HUES6 (cell line): ENCODE measurements at regions not wholly inside any gene's neighbourhood (a gene's known extent, or its start where the extent isn't known, plus 50 kb on each side); places are given as distances from the start of the nearest gene placed in this dataset.

Source experiments
- H3K27ac ChIP-seq: 2 replicates; pipeline ENCODE4 v1.7.0; 2013; ENCODE audit warnings: low read depth, mild to moderate bottlenecking, low read length, inconsistent platforms
- H3K27me3 ChIP-seq: 2 replicates; pipeline ENCODE4 v1.6.1; 2013; ENCODE audit warnings: low read length; ENCODE audit not compliant: control insufficient read depth, insufficient read depth
- H3K36me3 ChIP-seq: 2 replicates; pipeline ENCODE4 v1.6.1; 2013; ENCODE audit warnings: low read length; ENCODE audit not compliant: control insufficient read depth, insufficient read depth
- H3K4me1 ChIP-seq: 2 replicates; pipeline ENCODE4 v1.6.1; 2013; ENCODE audit warnings: low read length; ENCODE audit not compliant: control insufficient read depth, insufficient read depth
- H3K4me3 ChIP-seq: 2 replicates; pipeline ENCODE4 v1.5.1; 2013; ENCODE audit warnings: low read depth, low read length
- H3K9ac ChIP-seq: one replicate; pipeline ENCODE4 v1.6.1; 2013; ENCODE audit warnings: mild to moderate bottlenecking, low read length
- H3K9me3 ChIP-seq: 2 replicates; pipeline ENCODE4 v1.6.1; 2013; ENCODE audit warnings: low read depth, low read length; ENCODE audit not compliant: control insufficient read depth, insufficient read depth

- H3K4me3 ChIP-seq = peak overlapping the region; percentile 62
- no peaks in the 10 kb centered on the region for H3K9me3 ChIP-seq
- H3K27me3 ChIP-seq = peaks cover 95% of the 10 kb centered on the region
- no peak overlapping the region for H3K27ac ChIP-seq
- H3K4me1 ChIP-seq = peaks cover 25% of the 10 kb centered on the region
- H3K36me3 ChIP-seq = no peaks in the 10 kb centered on the region
- H3K9ac ChIP-seq = no peak overlapping the region
Measured at GRCh38 chr5:77852068-77852513, 76.0 kb upstream of the TBCA start.

- peaks cover 98% of the 10 kb centered on the region for H3K27me3 ChIP-seq
- peak overlapping the region; percentile 24 for H3K9ac ChIP-seq
Measured at GRCh38 chr5:77851176-77852067, 75.3 kb upstream of the TBCA start.

GRCh38 chr5:77850536-77851175, 74.5 kb upstream of the TBCA start:
- Histone ChIP-seq H3K27me3 (peaks cover 99% of the 10 kb centered on the region), H3K4me3 (peak overlapping the region; percentile 62), H3K4me1 (peaks cover 34% of the 10 kb centered on the region)

More at GRCh38 chr5:77851176-77852067, 75.3 kb upstream of the TBCA start:
- H3K27ac ChIP-seq = no peak overlapping the region
- no peaks in the 10 kb centered on the region for H3K9me3 ChIP-seq
- peak overlapping the region; percentile 62 for H3K4me3 ChIP-seq
- H3K36me3 ChIP-seq = no peaks in the 10 kb centered on the region
- H3K4me1 ChIP-seq = peaks cover 32% of the 10 kb centered on the region

DNA sequence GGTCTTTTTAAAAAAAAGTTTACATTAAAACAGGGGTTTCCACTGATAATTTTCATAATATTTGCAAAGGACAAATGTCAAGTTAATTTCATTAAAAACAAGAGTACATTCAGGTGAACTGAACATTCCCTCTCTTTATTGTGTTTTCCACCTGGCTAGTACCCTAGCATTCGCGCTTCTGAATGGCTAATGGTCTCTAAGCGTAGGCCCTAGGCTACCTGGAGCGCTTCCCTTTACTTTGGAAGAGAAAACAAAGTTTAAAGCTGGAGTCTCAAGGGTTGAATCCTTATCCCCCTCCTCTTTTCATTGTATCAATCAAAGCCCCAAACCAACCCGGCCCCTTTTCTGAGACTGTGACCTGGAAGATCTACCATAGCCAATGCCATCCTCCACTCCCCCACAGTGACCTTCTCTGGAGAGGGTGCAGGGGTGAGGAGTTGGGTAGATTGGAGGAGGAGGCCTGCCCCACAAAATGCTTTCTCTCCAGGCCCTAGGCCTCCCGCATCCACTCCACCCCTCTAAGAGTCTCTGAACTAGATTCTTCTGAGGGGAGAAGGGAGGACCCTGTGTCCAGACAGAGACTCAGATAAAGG, 73.3 kb upstream of the TBCA start:
- no peaks in the 10 kb centered on the region for H3K9me3 ChIP-seq
- H3K36me3 ChIP-seq = no peaks in the 10 kb centered on the region
- no peak overlapping the region for H3K4me3 ChIP-seq
- H3K27ac ChIP-seq = no peak overlapping the region
- H3K9ac ChIP-seq = no peak overlapping the region
- H3K27me3 ChIP-seq = peaks cover 100% of the 10 kb centered on the region
- H3K4me1 ChIP-seq = peaks cover 40% of the 10 kb centered on the region

More at GRCh38 chr5:77850536-77851175, 74.5 kb upstream of the TBCA start:
- Histone ChIP-seq H3K9me3 (no peaks in the 10 kb centered on the region), H3K27ac (no peak overlapping the region), H3K9ac (no peak overlapping the region), H3K36me3 (no peaks in the 10 kb centered on the region)

DNA sequence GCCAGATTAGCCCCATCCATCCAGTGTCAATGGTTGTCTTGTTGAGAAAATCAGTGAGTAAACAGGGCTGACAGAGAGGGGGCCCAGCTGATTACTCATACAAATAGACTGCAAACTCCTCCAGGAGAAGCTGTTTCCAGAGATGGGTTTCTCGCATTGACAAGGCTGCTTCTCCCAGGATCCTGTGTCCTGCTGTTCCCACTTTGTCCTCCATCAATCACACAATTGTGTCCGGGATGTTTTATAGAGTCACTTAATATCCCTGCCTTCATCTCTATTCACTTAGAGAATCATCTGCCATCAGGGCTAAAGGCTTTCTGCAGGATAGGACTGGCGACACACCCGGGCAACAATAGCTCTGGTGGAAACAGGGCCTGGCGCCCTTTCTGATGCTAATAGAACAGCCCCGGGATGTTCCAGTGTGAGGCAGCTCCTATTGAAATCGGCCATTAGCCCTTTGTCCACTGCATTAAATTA, 71.7 kb upstream of the TBCA start:
- peaks cover 100% of the 10 kb centered on the region for H3K27me3 ChIP-seq

GRCh38 chr5:77847129-77847460, 71.0 kb upstream of the TBCA start:
- Histone ChIP-seq H3K27me3 (peaks cover 100% of the 10 kb centered on the region), H3K9ac (no peak overlapping the region), H3K4me3 (peak overlapping the region; percentile 22; the same call in 1 of the 2 replicates), H3K4me1 (peaks cover 47% of the 10 kb centered on the region), H3K27ac (no peak overlapping the region), H3K9me3 (no peaks in the 10 kb centered on the region), H3K36me3 (no peaks in the 10 kb centered on the region)

More for the DNA sequence above, 71.7 kb upstream of the TBCA start:
- H3K27ac ChIP-seq = no peak overlapping the region
- no peaks in the 10 kb centered on the region for H3K9me3 ChIP-seq
- peaks cover 49% of the 10 kb centered on the region for H3K4me1 ChIP-seq
- H3K4me3 ChIP-seq = peak overlapping the region; percentile 22; the same call in 1 of the 2 replicates
- H3K9ac ChIP-seq = no peak overlapping the region
- no peaks in the 10 kb centered on the region for H3K36me3 ChIP-seq

- no peaks in the 10 kb centered on the region for H3K9me3 ChIP-seq
- peak overlapping the region; percentile 28; the same call in 1 of the 2 replicates for H3K4me3 ChIP-seq
- peaks cover 47% of the 10 kb centered on the region for H3K4me1 ChIP-seq
- peaks cover 100% of the 10 kb centered on the region for H3K27me3 ChIP-seq
- H3K27ac ChIP-seq = no peak overlapping the region
- H3K9ac ChIP-seq = no peak overlapping the region
- H3K36me3 ChIP-seq = no peaks in the 10 kb centered on the region
Measured at GRCh38 chr5:77846422-77847128, 70.4 kb upstream of the TBCA start.

DNA sequence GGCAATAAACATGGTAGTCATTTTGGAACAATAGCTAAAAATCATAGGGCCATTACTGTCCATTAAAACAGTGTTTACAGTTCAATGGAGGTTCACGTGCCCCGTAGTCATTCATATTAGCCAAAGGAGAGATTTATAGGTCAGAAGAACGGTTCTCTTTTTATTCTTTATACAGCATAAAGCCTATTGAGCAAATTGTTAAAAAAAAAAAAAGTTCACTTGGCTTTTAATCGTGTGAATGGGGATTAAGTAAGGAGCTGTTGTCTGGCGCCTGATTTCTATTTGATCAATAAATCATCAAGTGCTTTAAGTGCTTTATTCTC, 69.1 kb upstream of the TBCA start:
- Histone ChIP-seq H3K36me3 (no peaks in the 10 kb centered on the region), H3K9ac (no peak overlapping the region), H3K27me3 (peaks cover 100% of the 10 kb centered on the region), H3K4me3 (no peak overlapping the region), H3K9me3 (no peaks in the 10 kb centered on the region), H3K27ac (no peak overlapping the region), H3K4me1 (peaks cover 37% of the 10 kb centered on the region)

DNA sequence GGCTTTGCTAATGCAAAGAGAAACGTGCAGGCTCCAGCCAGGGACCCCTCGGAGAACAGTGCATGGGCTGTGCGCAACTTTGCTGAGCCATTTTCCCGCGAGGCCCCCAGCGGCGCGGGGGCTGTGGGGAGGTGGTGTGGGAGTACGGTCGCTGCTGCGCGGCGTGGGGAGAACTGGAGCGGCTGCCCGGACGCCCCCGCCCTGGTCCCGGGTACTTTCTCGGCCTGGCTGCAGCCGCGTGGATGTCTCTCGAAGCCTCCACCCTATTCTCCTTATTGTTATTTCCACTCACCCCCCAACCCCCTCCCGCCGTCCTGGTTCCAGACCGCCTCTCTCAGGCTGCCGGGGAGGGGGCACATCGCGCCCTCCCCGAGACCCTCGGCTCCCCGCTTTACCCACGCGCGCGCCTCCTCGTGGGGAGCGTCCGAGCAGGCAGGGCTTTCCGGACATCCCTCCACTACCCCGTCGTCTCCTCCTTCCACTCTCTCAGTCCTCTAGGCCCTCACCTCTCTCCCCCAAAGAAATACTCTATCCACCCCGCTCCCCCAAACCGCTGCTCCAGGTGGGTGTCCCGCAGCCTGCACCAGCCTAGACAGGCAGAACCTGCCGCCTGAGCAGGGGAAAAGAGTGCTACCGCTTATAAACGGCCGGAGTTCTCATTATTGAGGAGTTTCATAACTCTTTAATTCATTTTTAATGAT, 68.6 kb upstream of the TBCA start:
- no peaks in the 10 kb centered on the region for H3K36me3 ChIP-seq
- H3K4me1 ChIP-seq = peaks cover 37% of the 10 kb centered on the region
- H3K27ac ChIP-seq = no peak overlapping the region
- H3K9ac ChIP-seq = peak overlapping the region; percentile 31
- peaks cover 100% of the 10 kb centered on the region for H3K27me3 ChIP-seq
- peak overlapping the region; percentile 66 for H3K4me3 ChIP-seq
- no peaks in the 10 kb centered on the region for H3K9me3 ChIP-seq

DNA sequence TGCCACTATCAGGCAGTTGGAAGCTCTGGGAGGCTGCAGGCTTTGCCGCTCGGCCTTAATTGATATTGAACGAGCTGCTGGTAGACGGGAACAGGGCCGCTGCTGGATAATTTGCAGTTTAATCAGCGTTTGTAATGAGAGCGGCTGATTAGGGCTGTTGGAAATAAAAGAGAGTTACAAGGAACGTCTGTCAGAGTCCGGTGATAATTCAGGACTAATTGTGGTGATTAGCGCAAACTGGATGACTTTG, 68.2 kb upstream of the TBCA start:
- Histone ChIP-seq H3K4me1 (peaks cover 37% of the 10 kb centered on the region), H3K4me3 (peak overlapping the region; percentile 66), H3K27ac (no peak overlapping the region), H3K9ac (peak overlapping the region; percentile 31), H3K9me3 (no peaks in the 10 kb centered on the region), H3K36me3 (no peaks in the 10 kb centered on the region), H3K27me3 (peaks cover 100% of the 10 kb centered on the region)
